IPS DF 6.9 (cell line): ENCODE measurements at regions not wholly inside any gene's neighbourhood (a gene's known extent, or its start where the extent isn't known, plus 50 kb on each side); places are given as distances from the start of the nearest gene placed in this dataset.

Source experiments
- DNase-seq: peaks from one replicate; pipeline ENCODE4 v3.0.0-alpha.2; 2013; ENCODE audit warnings: low read depth, low spot score
- H3K27ac ChIP-seq: one replicate; pipeline ENCODE4 v1.5.1; 2013; ENCODE audit warnings: low read length, control low read depth
- H3K27me3 ChIP-seq: 2 replicates; pipeline ENCODE4 v1.6.1; 2013; ENCODE audit warnings: mild to moderate bottlenecking, low read length; ENCODE audit not compliant: control insufficient read depth, insufficient read depth
- H3K36me3 ChIP-seq: 2 replicates; pipeline ENCODE4 v1.6.1; 2013; ENCODE audit warnings: low read length; ENCODE audit not compliant: control insufficient read depth, insufficient read depth
- H3K4me1 ChIP-seq: 2 replicates; pipeline ENCODE4 v1.6.1; 2013; ENCODE audit warnings: low read length; ENCODE audit not compliant: control insufficient read depth, insufficient read depth
- H3K4me3 ChIP-seq: 2 replicates; pipeline ENCODE4 v1.5.1; 2013; ENCODE audit warnings: mild to moderate bottlenecking, low read length
- H3K9me3 ChIP-seq: 2 replicates; pipeline ENCODE4 v1.6.1; 2013; ENCODE audit warnings: low read length, inconsistent platforms; ENCODE audit not compliant: control insufficient read depth, insufficient read depth
- WGBS: extraction: QIAGEN DNeasy Blood & Tissue Kit; methylation state at CpG from one replicate; pipeline ENCODE4 v1.1.7; 2013; ENCODE audit warnings: mixed read lengths, missing lambda C conversion rate; ENCODE audit not compliant: insufficient read length, insufficient coverage; 5-methylcytosine and 5-hydroxymethylcytosine counted together

GRCh38 chr6:33950891-33951889 lies 147.4 kb upstream of the MLN start:
- DNase-seq = no peak

DNA sequence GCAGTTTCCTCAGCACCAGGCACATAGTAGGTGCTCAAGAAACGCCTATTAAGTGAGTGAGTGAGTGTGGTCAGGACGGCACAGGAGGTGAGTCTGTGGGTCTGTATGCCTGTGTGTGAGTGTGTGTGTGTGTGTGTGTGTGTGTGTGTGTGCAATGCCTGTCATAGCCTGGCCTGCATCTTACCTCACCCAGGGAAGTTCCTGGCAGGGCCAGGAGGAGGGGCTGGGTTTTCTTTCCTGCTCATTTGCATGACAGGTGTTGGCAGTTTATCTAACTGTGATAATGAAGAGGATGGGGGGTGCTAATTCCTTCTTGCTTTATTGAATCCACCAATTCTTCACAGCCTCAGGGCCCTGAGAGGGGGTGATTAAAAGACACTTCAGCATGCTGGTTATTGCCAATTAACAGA lies 146.7 kb upstream of the MLN start:
- H3K27me3 ChIP-seq = no peaks in the 10 kb centered on the region
- no peaks in the 10 kb centered on the region; the same call in 1 of the 2 replicates for H3K36me3 ChIP-seq
- DNase-seq = no peak
- H3K4me1 ChIP-seq = peaks cover 7% of the 10 kb centered on the region
- no peak overlapping the region for H3K27ac ChIP-seq
- no peaks in the 10 kb centered on the region for H3K9me3 ChIP-seq
- WGBS = no CpG with 5 or more reads among the region's 2 CpGs
- no peak overlapping the region for H3K4me3 ChIP-seq

More at GRCh38 chr6:33950891-33951889, 147.4 kb upstream of the MLN start:
- Histone ChIP-seq H3K4me1 (peaks cover 7% of the 10 kb centered on the region), H3K36me3 (no peaks in the 10 kb centered on the region; the same call in 1 of the 2 replicates), H3K27ac (no peak overlapping the region), H3K4me3 (no peak overlapping the region), H3K27me3 (no peaks in the 10 kb centered on the region), H3K9me3 (no peaks in the 10 kb centered on the region)
- WGBS = 100% methylated on average over 2 of the region's 25 CpGs

DNA sequence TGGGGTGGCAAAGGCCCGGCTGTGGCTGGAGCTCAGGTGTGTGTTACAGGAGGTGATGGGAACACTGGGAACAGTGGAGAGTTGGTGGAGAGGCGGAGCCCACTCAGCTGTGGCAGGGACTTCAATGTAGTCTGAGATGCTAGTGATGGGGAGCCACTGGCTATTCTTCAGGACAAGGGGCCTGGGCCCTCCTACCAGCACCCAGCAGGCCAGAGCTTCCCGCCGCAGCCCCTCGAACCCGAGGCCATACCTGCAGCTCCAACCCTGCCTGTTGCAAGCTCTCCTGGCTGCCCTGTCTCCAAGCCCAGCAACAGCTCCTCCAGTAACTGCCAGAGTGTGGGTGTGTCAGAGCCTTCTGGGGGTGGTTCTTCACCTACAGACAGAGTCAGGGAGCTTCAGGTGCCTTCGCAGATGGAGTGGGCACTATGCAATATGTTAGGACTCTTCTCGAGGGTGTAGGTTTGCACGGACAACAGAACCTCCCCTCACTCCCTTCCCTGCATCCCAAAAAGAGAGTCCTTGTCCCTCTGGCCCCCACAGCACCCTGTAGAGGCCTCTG lies 146.2 kb upstream of the MLN start:
- Histone ChIP-seq H3K36me3 (no peaks in the 10 kb centered on the region; the same call in 1 of the 2 replicates), H3K27ac (no peak overlapping the region), H3K9me3 (no peaks in the 10 kb centered on the region), H3K27me3 (no peaks in the 10 kb centered on the region), H3K4me3 (no peak overlapping the region), H3K4me1 (peaks cover 7% of the 10 kb centered on the region)
- no CpG with 5 or more reads among the region's 9 CpGs for WGBS
- DNase-seq = no peak

GRCh38 chr6:33949111-33949510 lies 145.3 kb upstream of the MLN start:
- no CpG with 5 or more reads among the region's 5 CpGs for WGBS
- Histone ChIP-seq H3K9me3 (no peaks in the 10 kb centered on the region), H3K27me3 (no peaks in the 10 kb centered on the region), H3K27ac (no peak overlapping the region), H3K36me3 (no peaks in the 10 kb centered on the region; the same call in 1 of the 2 replicates), H3K4me3 (no peak overlapping the region), H3K4me1 (peaks cover 7% of the 10 kb centered on the region)
- DNase-seq = no peak

GRCh38 chr6:33947916-33948594 lies 144.3 kb upstream of the MLN start:
- no CpG with 5 or more reads among the region's 6 CpGs for WGBS
- no peak for DNase-seq
- H3K36me3 ChIP-seq = no peaks in the 10 kb centered on the region; the same call in 1 of the 2 replicates
- H3K27ac ChIP-seq = no peak overlapping the region
- H3K4me3 ChIP-seq = no peak overlapping the region
- H3K9me3 ChIP-seq = no peaks in the 10 kb centered on the region
- H3K4me1 ChIP-seq = peaks cover 7% of the 10 kb centered on the region
- no peaks in the 10 kb centered on the region for H3K27me3 ChIP-seq

- H3K4me3 ChIP-seq = no peak overlapping the region
- H3K27ac ChIP-seq = no peak overlapping the region
- no peaks in the 10 kb centered on the region; the same call in 1 of the 2 replicates for H3K36me3 ChIP-seq
- H3K27me3 ChIP-seq = no peaks in the 10 kb centered on the region
- peaks cover 7% of the 10 kb centered on the region for H3K4me1 ChIP-seq
- H3K9me3 ChIP-seq = no peaks in the 10 kb centered on the region
- no CpG with 5 or more reads among the region's 4 CpGs for WGBS
- DNase-seq = no peak
Observed at GRCh38 chr6:33947047-33947446, 143.2 kb upstream of the MLN start.

GRCh38 chr6:33945931-33946330 lies 142.1 kb upstream of the MLN start:
- no peaks in the 10 kb centered on the region for H3K9me3 ChIP-seq
- H3K36me3 ChIP-seq = no peaks in the 10 kb centered on the region; the same call in 1 of the 2 replicates
- H3K27ac ChIP-seq = no peak overlapping the region
- no peak overlapping the region; the same call in 1 of the 2 replicates for H3K4me3 ChIP-seq
- no peak for DNase-seq
- peaks cover 4% of the 10 kb centered on the region for H3K4me1 ChIP-seq
- no CpG with 5 or more reads among the region's 6 CpGs for WGBS
- no peaks in the 10 kb centered on the region for H3K27me3 ChIP-seq

DNA sequence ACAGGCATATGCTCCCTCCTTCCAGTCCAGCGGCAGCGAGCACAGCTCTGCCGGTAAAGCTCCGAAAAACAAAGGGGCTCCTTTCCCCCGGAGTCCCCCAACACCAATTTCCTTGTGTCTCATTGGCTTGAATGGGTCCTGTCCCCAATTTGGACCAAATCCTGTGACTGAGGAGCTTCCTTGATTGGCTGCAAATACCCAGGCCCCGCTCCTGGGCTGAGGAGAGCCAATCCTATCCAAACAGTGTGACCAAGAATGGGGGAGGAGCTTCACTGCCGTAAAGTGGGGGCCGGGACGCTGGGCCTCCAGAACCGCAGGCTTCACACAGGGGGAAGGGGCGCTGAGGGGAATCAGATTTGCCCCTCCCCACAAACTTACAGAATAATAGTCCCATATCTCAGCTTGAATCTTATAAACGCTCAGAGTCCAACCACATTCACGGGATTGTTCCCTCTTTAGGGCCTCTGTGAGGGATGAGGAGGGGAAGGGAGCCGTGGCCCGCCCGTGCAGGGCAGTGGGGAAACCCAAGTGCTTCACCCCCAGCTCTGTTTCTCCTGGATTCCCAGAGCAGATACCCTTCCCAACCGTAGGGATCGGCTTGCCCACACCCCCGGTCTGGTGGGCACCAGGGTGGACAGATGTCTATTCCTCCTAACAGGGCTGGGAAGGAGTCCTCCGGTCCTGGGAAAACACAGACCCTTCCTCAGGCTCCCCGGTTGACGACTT lies 141.0 kb upstream of the MLN start:
- Histone ChIP-seq H3K27me3 (no peaks in the 10 kb centered on the region), H3K9me3 (no peaks in the 10 kb centered on the region), H3K4me1 (no peaks in the 10 kb centered on the region; the same call in 1 of the 2 replicates), H3K36me3 (no peaks in the 10 kb centered on the region; the same call in 1 of the 2 replicates), H3K4me3 (no peak overlapping the region), H3K27ac (no peak overlapping the region)
- no peak for DNase-seq
- no CpG with 5 or more reads among the region's 22 CpGs for WGBS

GRCh38 chr6:33936886-33937285 lies 133.1 kb upstream of the MLN start:
- no peaks in the 10 kb centered on the region; the same call in 1 of the 2 replicates for H3K4me1 ChIP-seq
- WGBS = no CpG with 5 or more reads among the region's 1 CpG
- H3K27ac ChIP-seq = no peak overlapping the region
- no peaks in the 10 kb centered on the region for H3K9me3 ChIP-seq
- H3K4me3 ChIP-seq = no peak overlapping the region
- no peaks in the 10 kb centered on the region for H3K27me3 ChIP-seq
- no peaks in the 10 kb centered on the region for H3K36me3 ChIP-seq
- no peak for DNase-seq
